ENCODE measurements at regions not wholly inside any gene's neighbourhood (a gene's known extent, or its start where the extent isn't known, plus 50 kb on each side); places are given as distances from the start of the nearest gene placed in this dataset.

DNA sequence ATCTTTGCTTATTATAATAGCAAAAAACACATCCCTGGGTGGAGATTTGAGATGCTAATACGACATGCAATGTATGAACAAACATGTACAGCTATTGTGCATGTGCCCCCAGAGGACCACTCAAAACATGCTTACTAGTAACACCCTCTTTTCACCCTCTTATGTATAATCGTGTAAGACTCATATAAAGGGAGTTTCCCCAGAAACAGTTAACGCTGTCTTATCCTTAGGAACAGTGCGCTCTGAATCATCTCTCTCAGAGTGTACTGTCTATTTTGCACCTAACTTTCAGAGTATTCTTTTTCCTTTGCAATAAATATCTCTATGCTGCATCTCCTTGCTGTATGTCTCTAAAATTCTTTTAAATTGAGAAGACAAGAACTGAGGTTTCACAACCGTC, 2604.0 kb downstream of the PCDH9 start:
- TF ChIP-seq FOS (IDR thresholded peaks at IDR 0.05; ENCODE audit: borderline replicate concordance, insufficient read depth, low read length) (no peak), POLR2AphosphoS5 (IDR thresholded peaks at IDR 0.05; ENCODE audit: insufficient read depth, low read depth, low read length) (no peak), GATA2 (IDR thresholded peaks at IDR 0.05; ENCODE audit: insufficient read depth, insufficient read length, low read depth, low read length) (no peak), MYC (IDR thresholded peaks at IDR 0.05; ENCODE audit: low read depth, low read length) (no peak), POLR2A (IDR thresholded peaks at IDR 0.05; ENCODE audit: low read depth, low read length) (no peak), JUN (IDR thresholded peaks at IDR 0.05; ENCODE audit: borderline replicate concordance, insufficient read depth, insufficient read length, low read depth) (no peak), EZH2 (IDR thresholded peaks at IDR 0.05; ENCODE audit: borderline replicate concordance, low read depth, low read length, severe bottlenecking) (no peak)
- TF ChIP-seq, protein P1, sequence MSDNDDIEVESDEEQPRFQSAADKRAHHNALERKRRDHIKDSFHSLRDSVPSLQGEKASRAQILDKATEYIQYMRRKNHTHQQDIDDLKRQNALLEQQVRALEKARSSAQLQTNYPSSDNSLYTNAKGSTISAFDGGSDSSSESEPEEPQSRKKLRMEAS (IDR thresholded peaks at IDR 0.05; ENCODE audit: insufficient read depth, insufficient read length), result no peak
- TF ChIP-seq, protein P2, sequence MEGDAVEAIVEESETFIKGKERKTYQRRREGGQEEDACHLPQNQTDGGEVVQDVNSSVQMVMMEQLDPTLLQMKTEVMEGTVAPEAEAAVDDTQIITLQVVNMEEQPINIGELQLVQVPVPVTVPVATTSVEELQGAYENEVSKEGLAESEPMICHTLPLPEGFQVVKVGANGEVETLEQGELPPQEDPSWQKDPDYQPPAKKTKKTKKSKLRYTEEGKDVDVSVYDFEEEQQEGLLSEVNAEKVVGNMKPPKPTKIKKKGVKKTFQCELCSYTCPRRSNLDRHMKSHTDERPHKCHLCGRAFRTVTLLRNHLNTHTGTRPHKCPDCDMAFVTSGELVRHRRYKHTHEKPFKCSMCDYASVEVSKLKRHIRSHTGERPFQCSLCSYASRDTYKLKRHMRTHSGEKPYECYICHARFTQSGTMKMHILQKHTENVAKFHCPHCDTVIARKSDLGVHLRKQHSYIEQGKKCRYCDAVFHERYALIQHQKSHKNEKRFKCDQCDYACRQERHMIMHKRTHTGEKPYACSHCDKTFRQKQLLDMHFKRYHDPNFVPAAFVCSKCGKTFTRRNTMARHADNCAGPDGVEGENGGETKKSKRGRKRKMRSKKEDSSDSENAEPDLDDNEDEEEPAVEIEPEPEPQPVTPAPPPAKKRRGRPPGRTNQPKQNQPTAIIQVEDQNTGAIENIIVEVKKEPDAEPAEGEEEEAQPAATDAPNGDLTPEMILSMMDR (IDR thresholded peaks at IDR 0.05; ENCODE audit: extremely low read depth in 1 of 2, insufficient read depth in 1 of 2, low read depth in 1 of 2, low read length in 2 of 2), result no peak
- no peak overlapping the region for H3K9ac ChIP-seq (replicated peaks; ENCODE audit: extremely low read depth, insufficient read depth, low read length)
- no peaks in the 10 kb centered on the region for H3K4me1 ChIP-seq (ENCODE audit: control insufficient read depth, extremely low read depth, insufficient read depth, low read length)
- DNase-seq (ENCODE audit: low read depth, low spot score) (no peak), FAIRE-seq (no peak)
- no TSS peak for BruUV-seq (replicated peaks)
- H4K20me1 ChIP-seq (replicated peaks; ENCODE audit: control insufficient read depth, extremely low read depth, insufficient read depth, low read length), result no peaks in the 10 kb centered on the region
- H3K9me1 ChIP-seq (replicated peaks; ENCODE audit: control insufficient read depth, extremely low read depth, insufficient read depth, low read length), result no peaks in the 10 kb centered on the region
- H3K4me3 ChIP-seq (replicated peaks in 1 of 3; ENCODE audit: insufficient read depth in 1 of 3, low read depth in 1 of 3, low read length in 3 of 3), result no peak overlapping the region
- no peaks in the 10 kb centered on the region for H3K79me2 ChIP-seq (ENCODE audit: control insufficient read depth, insufficient read depth, low read length)
- H3K4me2 ChIP-seq (ENCODE audit: insufficient read depth, low read length), result no peak overlapping the region
- no peaks in the 10 kb centered on the region for H3K27me3 ChIP-seq (ENCODE audit: control insufficient read depth in 2 of 2, insufficient read depth in 2 of 2, low read length in 2 of 2)
- ChIA-PET CTCF (no interaction called here), POLR2A (no interaction called here)
- no peaks in the 10 kb centered on the region for H3K36me3 ChIP-seq (ENCODE audit: control insufficient read depth in 2 of 2, extremely low read depth in 1 of 2, insufficient read depth in 2 of 2, low read length in 2 of 2)
- no peak overlapping the region for H2AFZ ChIP-seq (ENCODE audit: low read depth, low read length)
- no peaks in the 10 kb centered on the region for H3K9me3 ChIP-seq (replicated peaks; ENCODE audit: control insufficient read depth, insufficient read depth, low read length)
- H3K27ac ChIP-seq (ENCODE audit: insufficient read depth, low read depth, low read length), result no peak overlapping the region
- dilution Hi-C loops (cut with MboI; ENCODE audit: extremely low pct_ligation_motif_present, low sequenced_read_pairs) (no loop called here), intact Hi-C loops (cut with micrococcal nuclease) (no loop called here)

Data from endothelial cell of umbilical vein (primary cell).